ENCODE measurements at regions not wholly inside any gene's neighbourhood (a gene's known extent, or its start where the extent isn't known, plus 50 kb on each side); places are given as distances from the start of the nearest gene placed in this dataset.

GRCh38 chr20:52869276-52869675 is 102.9 kb upstream of the TSHZ2 start:
- H3K4me3 ChIP-seq (replicated peaks; ENCODE audit: low read depth, low read length) = no peak overlapping the region
- DNase-seq (ENCODE audit: extremely low read depth, low read depth) = no peak
- TF ChIP-seq, protein P1, sequence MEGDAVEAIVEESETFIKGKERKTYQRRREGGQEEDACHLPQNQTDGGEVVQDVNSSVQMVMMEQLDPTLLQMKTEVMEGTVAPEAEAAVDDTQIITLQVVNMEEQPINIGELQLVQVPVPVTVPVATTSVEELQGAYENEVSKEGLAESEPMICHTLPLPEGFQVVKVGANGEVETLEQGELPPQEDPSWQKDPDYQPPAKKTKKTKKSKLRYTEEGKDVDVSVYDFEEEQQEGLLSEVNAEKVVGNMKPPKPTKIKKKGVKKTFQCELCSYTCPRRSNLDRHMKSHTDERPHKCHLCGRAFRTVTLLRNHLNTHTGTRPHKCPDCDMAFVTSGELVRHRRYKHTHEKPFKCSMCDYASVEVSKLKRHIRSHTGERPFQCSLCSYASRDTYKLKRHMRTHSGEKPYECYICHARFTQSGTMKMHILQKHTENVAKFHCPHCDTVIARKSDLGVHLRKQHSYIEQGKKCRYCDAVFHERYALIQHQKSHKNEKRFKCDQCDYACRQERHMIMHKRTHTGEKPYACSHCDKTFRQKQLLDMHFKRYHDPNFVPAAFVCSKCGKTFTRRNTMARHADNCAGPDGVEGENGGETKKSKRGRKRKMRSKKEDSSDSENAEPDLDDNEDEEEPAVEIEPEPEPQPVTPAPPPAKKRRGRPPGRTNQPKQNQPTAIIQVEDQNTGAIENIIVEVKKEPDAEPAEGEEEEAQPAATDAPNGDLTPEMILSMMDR (IDR thresholded peaks at IDR 0.05; ENCODE audit: low read depth, low read length, missing control alignments) = no peak

DNA sequence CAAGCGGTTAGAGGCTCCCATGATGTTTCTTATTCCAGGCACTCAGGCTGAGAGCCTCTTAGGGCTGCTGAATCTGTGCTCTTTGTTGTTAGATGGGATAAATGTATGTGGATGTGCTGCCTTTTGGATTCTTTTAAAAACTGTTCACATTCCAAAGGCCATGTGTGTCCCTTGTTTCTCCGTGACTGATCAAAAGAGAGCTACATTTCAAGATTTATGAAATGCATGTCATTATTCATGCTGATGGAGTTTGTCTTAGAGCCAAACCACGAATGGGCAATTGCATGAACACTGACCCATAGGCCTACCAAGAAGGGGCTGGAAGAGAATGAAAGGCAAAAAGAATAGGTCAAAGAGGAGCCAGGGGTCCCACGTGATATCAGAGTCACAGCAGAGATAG is 104.9 kb upstream of the TSHZ2 start:
- DNase-seq (ENCODE audit: extremely low read depth, low read depth) = no peak
- H3K4me3 ChIP-seq (replicated peaks; ENCODE audit: low read depth, low read length) = no peak overlapping the region
- TF ChIP-seq, protein P1 (IDR thresholded peaks at IDR 0.05; ENCODE audit: low read depth, low read length, missing control alignments) = no peak

- TF ChIP-seq, protein P1 (IDR thresholded peaks at IDR 0.05; ENCODE audit: low read depth, low read length, missing control alignments) = no peak
- H3K4me3 ChIP-seq (replicated peaks; ENCODE audit: low read depth, low read length) = no peak overlapping the region
- DNase-seq (ENCODE audit: extremely low read depth, low read depth) = no peak
These were observed 107.1 kb upstream of the TSHZ2 start for GRCh38 chr20:52864916-52865605.

DNA sequence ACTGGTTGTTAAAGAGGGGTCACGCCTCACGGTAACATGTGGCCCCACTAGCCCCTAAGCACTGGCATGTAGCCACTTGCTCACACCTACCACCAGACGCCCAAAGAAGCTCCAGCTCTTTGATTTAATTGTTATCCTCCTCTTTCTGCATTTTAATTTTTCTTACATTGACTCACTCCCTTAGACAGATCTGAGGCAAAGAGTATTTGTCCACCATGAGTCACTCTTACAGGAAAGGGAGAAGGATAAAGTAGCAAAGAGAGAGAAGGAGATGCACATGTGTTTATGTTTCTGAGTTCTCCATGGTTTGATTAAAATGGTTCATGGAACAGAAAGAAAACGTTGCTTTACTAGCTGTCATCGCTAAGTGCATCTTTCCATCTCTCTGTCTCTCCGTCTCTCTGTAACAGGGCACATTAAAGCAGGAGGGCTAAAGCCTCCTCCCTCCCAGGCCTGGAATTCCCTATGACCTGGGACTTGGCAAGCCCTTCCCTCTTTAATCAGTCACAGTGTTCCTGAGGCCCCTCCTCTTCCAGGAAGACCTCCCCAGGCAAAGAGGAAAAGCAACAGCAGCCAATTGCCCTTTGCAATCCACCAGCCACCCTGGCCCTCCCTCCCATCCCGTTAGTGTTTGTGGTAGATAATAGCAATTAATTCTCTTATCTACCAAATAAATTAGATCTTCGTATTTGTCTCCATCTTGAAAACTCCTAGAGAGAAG is 112.8 kb upstream of the TSHZ2 start:
- no peak overlapping the region for H3K4me3 ChIP-seq (replicated peaks; ENCODE audit: low read depth, low read length)
- no peak for DNase-seq (ENCODE audit: extremely low read depth, low read depth)
- TF ChIP-seq, protein P1 (IDR thresholded peaks at IDR 0.05; ENCODE audit: low read depth, low read length, missing control alignments) = no peak

DNA sequence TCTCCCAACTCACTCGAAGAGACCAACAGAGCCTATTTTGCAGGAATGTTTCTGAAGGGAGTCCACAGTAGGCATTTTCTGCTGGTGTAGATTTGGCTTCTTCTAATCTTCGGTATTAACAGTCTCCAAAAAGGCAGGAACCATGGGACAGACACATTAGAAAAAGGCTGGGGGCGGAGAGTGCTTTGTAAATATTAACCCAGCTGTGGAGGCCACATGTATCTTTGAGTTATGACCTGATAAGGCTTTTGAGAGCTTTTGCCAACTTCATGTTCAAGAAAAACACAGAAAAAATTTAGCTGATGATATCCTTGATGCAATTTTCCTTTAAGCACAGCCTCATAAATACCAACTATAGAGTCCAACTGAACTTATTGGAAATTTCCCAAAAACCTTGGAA is 119.4 kb upstream of the TSHZ2 start:
- TF ChIP-seq, protein P1 (IDR thresholded peaks at IDR 0.05; ENCODE audit: low read depth, low read length, missing control alignments) = no peak
- DNase-seq (ENCODE audit: extremely low read depth, low read depth) = no peak
- no peak overlapping the region for H3K4me3 ChIP-seq (replicated peaks; ENCODE audit: low read depth, low read length)

DNA sequence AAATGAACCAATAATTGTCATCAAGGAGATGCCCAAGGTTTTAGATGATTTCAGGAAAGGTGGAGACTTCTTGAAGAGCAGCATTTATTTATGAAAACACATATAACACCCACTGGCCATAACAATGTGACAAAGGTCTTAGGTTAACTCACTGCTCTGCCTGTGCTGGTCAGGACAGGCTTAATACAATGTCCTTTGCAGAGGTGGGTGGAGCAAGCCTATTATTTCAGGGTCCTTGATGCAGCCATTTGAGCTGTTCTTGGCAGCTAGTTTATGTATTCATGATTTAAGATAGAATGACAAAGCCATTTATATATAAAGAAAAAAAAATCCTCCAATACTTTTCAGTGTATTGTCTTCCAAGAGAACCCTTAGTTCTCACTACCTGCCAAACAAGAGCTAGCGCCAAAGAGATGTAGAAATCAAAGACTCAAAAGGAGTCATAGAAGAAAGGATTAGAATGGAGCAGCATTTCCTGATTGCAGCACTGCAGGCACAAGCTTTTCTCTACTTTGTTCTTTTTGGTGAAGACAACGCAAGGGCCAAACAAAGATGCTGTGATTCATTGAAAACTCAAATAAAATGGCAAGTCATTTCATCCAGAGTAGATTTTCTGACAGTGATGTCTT is 124.3 kb upstream of the TSHZ2 start:
- DNase-seq (ENCODE audit: extremely low read depth, low read depth) = no peak
- no peak overlapping the region for H3K4me3 ChIP-seq (replicated peaks; ENCODE audit: low read depth, low read length)
- TF ChIP-seq, protein P1 (IDR thresholded peaks at IDR 0.05; ENCODE audit: low read depth, low read length, missing control alignments) = no peak

Data from HFF-Myc (cell line).